ENCODE measurements at regions not wholly inside any gene's neighbourhood (a gene's known extent, or its start where the extent isn't known, plus 50 kb on each side); places are given as distances from the start of the nearest gene placed in this dataset.

- intact Hi-C loops (cut with micrococcal nuclease) (no loop called here), dilution Hi-C loops (cut with MboI; ENCODE audit: extremely low pct_ligation_motif_present, low sequenced_read_pairs) (no loop called here)
- Histone ChIP-seq H3K36me3 (ENCODE audit: control insufficient read depth in 2 of 2, extremely low read depth in 1 of 2, insufficient read depth in 2 of 2, low read length in 2 of 2) (no peaks in the 10 kb centered on the region), H3K4me3 (replicated peaks in 1 of 3; ENCODE audit: insufficient read depth in 1 of 3, low read depth in 1 of 3, low read length in 3 of 3) (no peak overlapping the region), H3K4me1 (ENCODE audit: control insufficient read depth, extremely low read depth, insufficient read depth, low read length) (no peaks in the 10 kb centered on the region), H3K9me1 (replicated peaks; ENCODE audit: control insufficient read depth, extremely low read depth, insufficient read depth, low read length) (no peaks in the 10 kb centered on the region), H2AFZ (ENCODE audit: low read depth, low read length) (no peak overlapping the region), H3K27ac (ENCODE audit: insufficient read depth, low read depth, low read length) (no peak overlapping the region), H3K9ac (replicated peaks; ENCODE audit: extremely low read depth, insufficient read depth, low read length) (no peak overlapping the region), H3K9me3 (replicated peaks; ENCODE audit: control insufficient read depth, insufficient read depth, low read length) (no peaks in the 10 kb centered on the region), H3K27me3 (ENCODE audit: control insufficient read depth in 2 of 2, insufficient read depth in 2 of 2, low read length in 2 of 2) (no peaks in the 10 kb centered on the region), H3K79me2 (ENCODE audit: control insufficient read depth, insufficient read depth, low read length) (no peaks in the 10 kb centered on the region), H3K4me2 (ENCODE audit: insufficient read depth, low read length) (no peak overlapping the region), H4K20me1 (replicated peaks; ENCODE audit: control insufficient read depth, extremely low read depth, insufficient read depth, low read length) (no peaks in the 10 kb centered on the region)
- ChIA-PET POLR2A (no interaction called here), CTCF (interaction anchor here (1.8 kb wide), 1 partner anchor 364 kb away, joined by 4 read pairs; no protein-coding TSS in a partner anchor)
- DNase-seq (ENCODE audit: low read depth, low spot score) (no peak), FAIRE-seq (no peak)
- TF ChIP-seq CTCF (IDR thresholded peaks at IDR 0.05; ENCODE audit: extremely low read depth in 1 of 2, insufficient read depth in 1 of 2, low read depth in 1 of 2, low read length in 2 of 2), result no peak
- TF ChIP-seq GATA2 (IDR thresholded peaks at IDR 0.05; ENCODE audit: insufficient read depth, insufficient read length, low read depth, low read length), result no peak
- TF ChIP-seq MAX (IDR thresholded peaks at IDR 0.05; ENCODE audit: insufficient read depth, insufficient read length), result no peak
- TF ChIP-seq EZH2 (IDR thresholded peaks at IDR 0.05; ENCODE audit: borderline replicate concordance, low read depth, low read length, severe bottlenecking), result no peak
- TF ChIP-seq POLR2AphosphoS5 (IDR thresholded peaks at IDR 0.05; ENCODE audit: insufficient read depth, low read depth, low read length), result no peak
- no peak for TF ChIP-seq MYC (IDR thresholded peaks at IDR 0.05; ENCODE audit: low read depth, low read length)
- no peak for TF ChIP-seq FOS (IDR thresholded peaks at IDR 0.05; ENCODE audit: borderline replicate concordance, insufficient read depth, low read length)
- TF ChIP-seq JUN (IDR thresholded peaks at IDR 0.05; ENCODE audit: borderline replicate concordance, insufficient read depth, insufficient read length, low read depth), result no peak
- no peak for TF ChIP-seq POLR2A (IDR thresholded peaks at IDR 0.05; ENCODE audit: low read depth, low read length)
- BruUV-seq (replicated peaks), result no TSS peak
Observed at GRCh38 chr1:185603158-185603557, 131.0 kb upstream of the HMCN1 start.

All from endothelial cell of umbilical vein (primary cell).